Brain pericyte (primary cell): ENCODE measurements at regions not wholly inside any gene's neighbourhood (a gene's known extent, or its start where the extent isn't known, plus 50 kb on each side); places are given as distances from the start of the nearest gene placed in this dataset.
"Not testable (repeated sequence)": the region's sequence is repeated elsewhere in the genome, so short reads cannot be mapped to it uniquely, and the experiment has no call there.

ENCODE experiments used
- DNase-seq: peaks from one replicate; pipeline ENCODE4 v3.0.0-alpha.2; 2012; ENCODE audit warnings: low read depth, low spot score

DNA sequence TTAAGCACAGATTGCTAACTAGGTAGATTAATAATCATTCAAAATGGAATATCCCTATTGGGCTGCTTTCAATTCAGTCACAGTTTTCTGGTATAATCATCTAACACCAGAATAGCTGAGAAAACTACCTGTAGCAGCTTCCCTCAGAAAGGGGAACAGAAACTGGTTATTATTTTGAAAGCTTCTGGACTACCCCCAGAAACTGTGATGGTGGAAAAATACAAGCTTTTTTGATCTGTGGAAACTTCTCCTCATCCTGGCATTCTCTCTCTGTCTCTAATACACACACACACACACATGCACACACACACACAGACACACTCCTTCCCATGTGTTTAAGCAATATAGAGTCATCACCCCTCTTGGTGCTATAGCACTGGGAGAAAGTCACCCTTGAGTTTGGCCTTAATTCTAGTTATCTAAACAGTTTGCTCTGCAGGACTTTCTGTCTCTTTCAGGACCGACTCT lies 251.5 kb upstream of the LMO3 start:
- no peak for DNase-seq

GRCh38 chr12:16854465-16854864 lies 248.5 kb upstream of the LMO3 start:
- no peak for DNase-seq

DNA sequence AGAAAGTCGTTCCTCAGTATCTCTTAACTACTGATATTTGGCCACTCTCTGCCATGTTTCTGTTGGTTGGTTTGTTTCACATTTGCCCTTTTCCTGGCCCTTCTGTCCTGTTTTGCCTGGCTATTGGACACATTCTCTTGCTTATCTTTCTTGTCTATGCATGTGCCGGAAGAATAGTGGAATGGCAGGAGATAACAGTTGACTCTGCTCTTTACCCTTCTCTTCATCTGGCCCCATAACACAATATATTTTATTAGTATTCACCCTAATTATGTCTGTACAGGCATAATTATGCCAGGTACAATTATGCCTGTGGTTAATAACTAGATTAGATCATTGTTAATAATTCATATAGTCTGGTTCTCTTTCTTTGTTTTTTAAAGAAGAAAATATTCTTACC lies 243.5 kb upstream of the LMO3 start:
- DNase-seq: no peak

- DNase-seq: no peak
Measured at GRCh38 chr12:16844875-16845274, 238.9 kb upstream of the LMO3 start.

GRCh38 chr12:16833376-16834015 lies 227.5 kb upstream of the LMO3 start:
- DNase-seq: no peak

DNA sequence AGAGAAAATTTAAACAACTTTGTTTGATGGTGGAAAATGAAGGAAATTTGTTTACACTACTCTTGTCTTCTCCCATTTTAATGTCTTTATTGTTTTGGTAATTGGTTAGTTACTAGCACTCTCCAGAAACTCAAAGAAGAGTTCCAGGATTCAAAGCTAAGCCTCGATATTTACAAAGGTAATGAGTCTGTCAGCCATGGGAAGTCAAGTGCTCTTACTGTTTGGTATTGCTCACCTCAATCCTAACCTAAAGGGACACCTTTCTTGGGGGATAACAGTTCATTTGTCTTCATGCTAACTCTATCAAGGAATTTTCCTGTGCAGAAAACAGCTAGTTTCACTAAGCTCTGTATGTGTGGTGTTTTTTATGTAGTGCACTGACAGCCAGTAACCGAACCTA lies 222.9 kb upstream of the LMO3 start:
- no peak for DNase-seq

- no peak for DNase-seq
Measured at GRCh38 chr12:16807731-16808130, 201.8 kb upstream of the LMO3 start.

GRCh38 chr12:16796168-16796567 lies 190.2 kb upstream of the LMO3 start:
- no peak for DNase-seq

DNA sequence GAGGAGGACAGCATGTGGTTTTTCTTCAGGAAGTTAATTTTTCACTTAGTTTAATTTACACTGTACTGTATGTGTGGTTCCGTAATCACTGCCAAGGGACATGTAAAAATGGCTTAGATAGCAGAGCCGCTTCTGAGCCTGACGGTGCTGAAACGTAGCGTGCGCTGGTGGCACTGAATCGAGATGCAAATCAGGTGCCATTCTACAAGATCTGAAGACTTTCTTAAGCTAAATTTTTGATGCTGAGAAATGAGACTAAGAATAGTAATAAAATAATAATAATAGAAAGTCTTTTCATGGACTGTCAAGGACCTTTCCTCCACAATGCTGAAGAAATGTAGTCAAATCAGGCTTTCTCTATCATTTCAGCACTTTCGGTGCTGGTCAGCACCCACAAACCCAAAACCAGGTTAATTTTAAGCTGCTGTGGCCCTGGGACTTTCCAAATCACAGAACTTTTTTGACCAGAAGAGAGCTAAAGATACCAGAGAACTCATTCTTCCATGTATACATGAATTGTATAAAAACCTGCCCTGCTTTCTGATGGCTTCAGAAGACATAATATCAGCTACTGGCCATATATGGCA lies 183.3 kb upstream of the LMO3 start:
- no peak for DNase-seq

GRCh38 chr12:16788506-16789203 lies 182.7 kb upstream of the LMO3 start:
- no peak for DNase-seq

DNA sequence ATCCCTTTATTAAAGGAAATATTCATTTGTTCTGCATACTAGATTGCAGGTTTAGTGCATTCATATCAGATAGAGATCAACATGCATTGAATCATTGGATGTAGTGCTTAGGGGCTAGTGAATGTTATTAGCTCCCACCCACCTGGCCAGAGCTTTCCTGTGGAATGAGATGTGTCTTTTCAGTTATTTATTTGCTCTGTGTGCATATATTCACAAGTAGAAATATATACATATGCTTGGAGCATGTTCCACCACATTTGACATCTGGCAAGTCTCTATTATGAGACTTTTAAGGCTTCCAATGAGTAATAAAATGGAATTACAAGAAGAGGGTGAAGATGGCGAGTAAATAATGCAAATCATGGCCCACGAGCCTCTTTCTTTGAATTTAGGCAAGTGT lies 180.0 kb upstream of the LMO3 start:
- DNase-seq: no peak

DNA sequence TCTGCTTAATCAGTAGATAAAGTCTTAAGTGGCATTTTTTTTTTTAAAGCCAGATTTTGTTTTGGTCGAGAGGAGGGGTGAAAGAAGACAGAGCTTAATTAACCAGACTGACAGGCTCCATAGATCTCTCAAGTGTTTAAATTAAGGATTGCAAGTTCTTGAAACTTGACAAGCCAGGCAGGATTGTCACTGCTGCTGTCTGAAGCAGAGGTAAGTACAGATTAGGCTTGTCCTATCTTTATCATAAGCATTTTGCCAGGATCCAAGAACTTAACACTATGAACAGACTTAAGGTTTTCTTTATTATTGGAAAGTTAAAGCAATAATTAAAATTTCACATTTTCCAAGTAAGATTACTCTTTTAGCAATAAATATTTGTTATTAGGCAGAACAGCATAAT lies 179.6 kb upstream of the LMO3 start:
- no peak for DNase-seq

GRCh38 chr12:16769129-16769528 lies 163.2 kb upstream of the LMO3 start:
- not testable (repeated sequence) for DNase-seq

DNA sequence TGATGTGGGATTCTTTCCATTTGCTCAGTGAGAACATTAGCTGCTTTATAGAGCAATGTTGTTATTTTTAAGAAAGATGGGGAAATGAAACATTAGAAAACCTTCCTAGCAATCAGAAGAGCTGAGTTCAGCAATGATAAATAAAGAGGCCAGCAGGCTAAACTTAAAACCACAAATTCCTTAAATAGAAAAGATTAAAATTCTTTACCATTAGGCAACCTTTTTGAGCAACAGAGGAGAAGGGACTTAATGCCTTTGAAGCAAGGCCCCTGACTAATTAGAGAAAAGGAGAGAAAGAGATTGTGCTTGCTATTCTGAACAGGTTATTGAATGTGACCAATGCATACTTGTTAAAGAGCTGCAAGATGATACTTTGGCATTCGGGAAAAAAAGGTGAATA lies 160.8 kb upstream of the LMO3 start:
- no peak for DNase-seq

DNA sequence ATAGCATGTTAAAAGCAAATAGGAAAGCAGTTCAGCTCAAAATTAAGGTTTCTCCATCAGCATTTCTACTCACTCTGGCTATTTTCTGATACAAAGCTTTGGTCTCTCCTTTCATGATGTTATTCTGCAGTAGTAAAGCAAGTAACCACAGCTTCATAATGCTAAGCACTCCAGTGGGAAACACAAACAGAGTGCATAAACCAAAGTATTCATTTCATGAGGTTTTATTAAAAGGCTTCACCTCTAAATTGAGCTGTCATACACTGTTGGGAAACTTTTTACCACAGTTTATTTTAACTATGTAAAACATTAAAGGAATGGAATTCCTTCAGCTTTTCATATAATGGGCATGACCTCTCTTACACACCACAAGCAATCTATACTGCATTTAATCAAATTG lies 157.9 kb upstream of the LMO3 start:
- no peak for DNase-seq

- DNase-seq: no peak
Measured at GRCh38 chr12:16756833-16757555, 151.0 kb upstream of the LMO3 start.

- no peak for DNase-seq
Measured at GRCh38 chr12:16730772-16731171, 124.8 kb upstream of the LMO3 start.

DNA sequence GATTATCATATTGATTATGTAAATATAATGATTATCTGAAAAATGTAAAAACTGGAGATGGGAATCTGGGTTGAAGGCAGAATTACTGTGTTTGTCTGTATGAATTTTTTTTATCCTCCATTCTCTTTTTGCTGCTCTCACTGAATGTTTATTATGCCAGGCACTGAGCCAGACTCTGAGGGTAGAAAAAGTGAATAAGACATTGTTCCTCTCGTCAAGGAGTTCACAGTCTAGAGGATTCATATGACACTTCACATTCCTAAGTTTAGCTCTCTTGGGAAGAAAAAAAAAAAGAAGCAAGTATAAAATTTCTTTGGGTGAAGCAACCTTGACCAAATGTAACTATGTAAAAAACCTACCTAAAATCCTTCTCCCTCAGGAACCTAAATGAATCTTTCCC lies 120.9 kb upstream of the LMO3 start:
- no peak for DNase-seq

DNA sequence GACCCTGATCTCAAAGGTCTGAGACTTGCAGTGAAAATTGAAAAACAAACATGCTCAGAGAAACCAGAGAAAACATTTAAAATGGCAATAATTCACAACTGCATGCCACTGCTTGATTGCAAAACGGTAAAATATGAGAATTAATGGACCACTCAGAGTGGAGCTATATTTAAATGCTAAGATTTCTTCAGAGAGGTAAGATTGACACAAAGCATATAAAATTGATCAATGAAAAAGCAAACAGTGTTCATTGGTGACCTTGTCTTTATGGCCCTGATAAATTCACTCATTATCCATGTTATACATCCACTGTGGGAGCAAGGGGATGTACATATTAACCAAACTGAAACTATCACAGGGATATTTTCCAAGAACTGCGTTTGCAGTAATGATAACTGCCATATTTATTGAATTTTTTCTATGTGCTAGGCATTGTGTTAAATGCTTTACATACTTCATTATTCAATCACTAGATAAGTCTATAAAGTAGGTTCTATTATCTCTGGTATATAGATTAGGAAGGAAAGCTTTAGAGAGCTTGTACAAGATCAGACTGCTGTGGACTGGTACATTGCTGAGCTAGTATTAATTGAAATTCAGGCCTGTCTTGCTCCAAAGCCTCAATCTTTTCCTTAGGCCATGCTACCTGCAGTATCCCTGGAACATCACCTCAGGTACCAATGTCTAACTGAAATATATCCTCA lies 113.9 kb upstream of the LMO3 start:
- DNase-seq: no peak

GRCh38 chr12:16716928-16717327 lies 111.0 kb upstream of the LMO3 start:
- DNase-seq: no peak

GRCh38 chr12:16692099-16692498 lies 86.1 kb upstream of the LMO3 start:
- DNase-seq: no peak

DNA sequence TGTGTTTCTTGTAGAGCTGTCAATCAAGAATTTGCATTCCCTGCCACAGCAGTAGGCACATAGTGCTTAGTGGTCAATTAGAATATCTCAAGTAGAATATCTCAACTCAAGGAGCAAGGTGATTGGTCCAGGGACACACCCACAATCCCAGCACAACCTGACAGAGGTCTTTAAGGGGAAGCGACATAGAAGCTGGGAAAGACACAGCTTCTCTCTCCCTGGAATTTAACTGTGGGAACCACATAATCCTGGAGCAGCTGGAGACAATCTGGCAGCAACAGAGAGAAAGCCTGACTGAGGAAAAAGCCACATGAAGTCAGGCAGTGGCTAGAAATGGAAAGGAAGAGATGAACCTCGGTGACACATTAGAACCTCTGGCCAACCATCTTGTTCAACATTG lies 85.7 kb upstream of the LMO3 start:
- no peak for DNase-seq
